ENCODE measurements at regions not wholly inside any gene's neighbourhood (a gene's known extent, or its start where the extent isn't known, plus 50 kb on each side); places are given as distances from the start of the nearest gene placed in this dataset.

- Histone ChIP-seq H3K4me3 (ENCODE audit: control extremely low read depth in 1 of 5, extremely low read depth in 1 of 5, insufficient read depth in 1 of 5, low read depth in 2 of 5, low read length in 4 of 5) (no peak overlapping the region), H2AFZ (ENCODE audit: insufficient read depth, low read depth, low read length, poor library complexity, severe bottlenecking) (no peak overlapping the region), H3K27ac (ENCODE audit: low read length in 2 of 2) (no peak overlapping the region), H3K36me3 (replicated peaks in 1 of 2; ENCODE audit: control extremely low read depth in 1 of 2, control insufficient read depth in 1 of 2, extremely low read depth in 1 of 2, insufficient read depth in 2 of 2, low read length in 1 of 2) (no peaks in the 10 kb centered on the region), H3K27me3 (replicated peaks in 1 of 4; ENCODE audit: control extremely low read depth in 1 of 4, control insufficient read depth in 3 of 4, insufficient read depth in 4 of 4, low read length in 3 of 4) (no peaks in the 10 kb centered on the region), H3K9ac (ENCODE audit: low read length) (no peak overlapping the region), H3K4me1 (ENCODE audit: control insufficient read depth in 2 of 2, insufficient read depth in 2 of 2, low read length in 2 of 2) (no peaks in the 10 kb centered on the region), H4K20me1 (ENCODE audit: control insufficient read depth, insufficient read depth, low read length, poor library complexity, severe bottlenecking) (no peaks in the 10 kb centered on the region), H3K79me2 (ENCODE audit: control insufficient read depth, insufficient read depth, low read length) (no peaks in the 10 kb centered on the region), H3K4me2 (replicated peaks; ENCODE audit: low read depth, low read length, poor library complexity, severe bottlenecking) (no peak overlapping the region), H3K9me3 (ENCODE audit: control extremely low read depth in 1 of 3, control insufficient read depth in 2 of 3, insufficient read depth in 1 of 3, low read length in 2 of 3) (no peaks in the 10 kb centered on the region)
- ChIA-PET CTCF (no interaction called here), POLR2A (no interaction called here)
- no peak overlapping the region for H3K27ac Mint-ChIP-seq
- H3K4me3 Mint-ChIP-seq = no peak overlapping the region
- H3K4me1 Mint-ChIP-seq = no peaks in the 10 kb centered on the region
- H3K9me3 Mint-ChIP-seq (ENCODE audit: insufficient read depth) = peaks cover 2% of the 10 kb centered on the region
- no peaks in the 10 kb centered on the region for H3K27me3 Mint-ChIP-seq
- intact Hi-C loops (cut with micrococcal nuclease) = no loop called here
- DNase-seq = no peak
- WGBS (ENCODE audit: insufficient coverage) = 100% methylated on average over 1 of the region's 1 CpG
- no peak for ATAC-seq (ENCODE audit: low read depth)
- no peak for TF ChIP-seq CTCF (IDR thresholded peaks at IDR 0.05)
- no peak for TF ChIP-seq EZH2 (IDR thresholded peaks at IDR 0.05; ENCODE audit: borderline replicate concordance, insufficient read depth, low read depth, low read length, poor library complexity, severe bottlenecking)
These were observed 458.8 kb downstream of the TFAP2B start for GRCh38 chr6:51277474-51277873.

DNA sequence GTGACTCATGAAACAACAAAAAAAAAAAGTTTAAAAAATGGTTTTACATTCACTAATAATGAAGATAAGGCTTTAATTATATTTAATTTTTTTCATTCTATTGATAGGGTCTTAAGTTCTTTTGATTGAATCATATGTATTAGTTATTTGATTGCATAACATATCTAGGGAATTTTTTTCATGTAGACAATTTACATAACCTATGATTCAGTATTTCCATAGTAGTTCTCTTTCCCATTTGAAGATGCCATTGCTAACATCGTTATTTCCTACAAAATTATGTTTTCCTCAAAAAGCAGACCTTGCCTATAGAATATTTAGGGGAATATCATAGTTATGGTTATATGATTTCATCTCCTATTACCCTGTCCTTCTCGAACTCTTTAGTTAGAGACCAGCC, 463.4 kb downstream of the TFAP2B start:
- H3K79me2 ChIP-seq (ENCODE audit: control insufficient read depth, insufficient read depth, low read length) = no peaks in the 10 kb centered on the region
- no peak overlapping the region for H2AFZ ChIP-seq (ENCODE audit: insufficient read depth, low read depth, low read length, poor library complexity, severe bottlenecking)
- no peak overlapping the region for H3K9ac ChIP-seq (ENCODE audit: low read length)
- ChIA-PET CTCF (no interaction called here), POLR2A (no interaction called here)
- Mint-ChIP-seq H3K4me1 (no peaks in the 10 kb centered on the region), H3K4me3 (no peak overlapping the region), H3K27me3 (no peaks in the 10 kb centered on the region), H3K9me3 (ENCODE audit: insufficient read depth) (peaks cover 2% of the 10 kb centered on the region), H3K27ac (no peak overlapping the region)
- ATAC-seq (ENCODE audit: low read depth) = no peak
- H4K20me1 ChIP-seq (ENCODE audit: control insufficient read depth, insufficient read depth, low read length, poor library complexity, severe bottlenecking) = no peaks in the 10 kb centered on the region
- no peaks in the 10 kb centered on the region for H3K4me1 ChIP-seq (ENCODE audit: control insufficient read depth in 2 of 2, insufficient read depth in 2 of 2, low read length in 2 of 2)
- H3K4me2 ChIP-seq (replicated peaks; ENCODE audit: low read depth, low read length, poor library complexity, severe bottlenecking) = no peak overlapping the region
- intact Hi-C loops (cut with micrococcal nuclease) = no loop called here
- H3K9me3 ChIP-seq (ENCODE audit: control extremely low read depth in 1 of 3, control insufficient read depth in 2 of 3, insufficient read depth in 1 of 3, low read length in 2 of 3) = no peaks in the 10 kb centered on the region
- no peak for DNase-seq
- WGBS (ENCODE audit: insufficient coverage) = no CpG with 5 or more reads among the region's 2 CpGs
- no peaks in the 10 kb centered on the region for H3K27me3 ChIP-seq (replicated peaks in 1 of 4; ENCODE audit: control extremely low read depth in 1 of 4, control insufficient read depth in 3 of 4, insufficient read depth in 4 of 4, low read length in 3 of 4)
- H3K27ac ChIP-seq (ENCODE audit: low read length in 2 of 2) = no peak overlapping the region
- H3K36me3 ChIP-seq (replicated peaks in 1 of 2; ENCODE audit: control extremely low read depth in 1 of 2, control insufficient read depth in 1 of 2, extremely low read depth in 1 of 2, insufficient read depth in 2 of 2, low read length in 1 of 2) = no peaks in the 10 kb centered on the region
- H3K4me3 ChIP-seq (ENCODE audit: control extremely low read depth in 1 of 5, extremely low read depth in 1 of 5, insufficient read depth in 1 of 5, low read depth in 2 of 5, low read length in 4 of 5) = no peak overlapping the region
- TF ChIP-seq CTCF (IDR thresholded peaks at IDR 0.05) (no peak), EZH2 (IDR thresholded peaks at IDR 0.05; ENCODE audit: borderline replicate concordance, insufficient read depth, low read depth, low read length, poor library complexity, severe bottlenecking) (no peak)

Data from B cell (primary cell).